ENCODE measurements at regions not wholly inside any gene's neighbourhood (a gene's known extent, or its start where the extent isn't known, plus 50 kb on each side); places are given as distances from the start of the nearest gene placed in this dataset.

DNA sequence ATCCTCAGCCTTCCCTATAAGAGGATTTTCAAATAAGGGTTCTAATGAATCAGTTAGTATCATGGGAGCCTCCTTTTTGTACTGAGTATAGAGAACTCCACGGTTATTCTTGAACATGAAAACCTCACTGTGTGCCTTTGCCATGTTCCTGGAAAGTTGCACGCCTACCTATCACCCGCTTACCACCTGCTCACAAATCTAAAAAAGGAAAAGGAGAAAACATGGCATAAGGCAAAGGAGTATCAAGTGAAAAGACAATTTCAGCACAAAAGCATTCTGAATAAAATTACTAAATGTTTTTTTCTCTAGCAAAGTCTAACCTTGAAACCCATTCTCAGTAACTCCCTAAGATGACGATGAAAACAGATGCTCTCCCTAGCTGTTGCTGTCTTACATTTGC, 511.8 kb upstream of the API5 start:
- Histone ChIP-seq H3K4me1 (ENCODE audit: insufficient read depth, low read length) (no peaks in the 10 kb centered on the region), H3K4me2 (ENCODE audit: insufficient read depth, low read length) (no peak overlapping the region), H3K79me2 (ENCODE audit: insufficient read depth, low read length) (no peaks in the 10 kb centered on the region), H4K20me1 (ENCODE audit: insufficient read depth, low read length) (no peaks in the 10 kb centered on the region), H3K4me3 (ENCODE audit: low read depth in 1 of 2, low read length in 2 of 2) (no peak overlapping the region), H3K9me3 (ENCODE audit: insufficient read depth, low read length, severe bottlenecking) (no peaks in the 10 kb centered on the region), H3K27ac (ENCODE audit: low read length) (no peak overlapping the region), H3K36me3 (ENCODE audit: insufficient read depth, low read length) (no peaks in the 10 kb centered on the region), H2AFZ (ENCODE audit: low read depth, low read length) (no peak overlapping the region), H3K27me3 (ENCODE audit: insufficient read depth, low read length, poor library complexity) (no peaks in the 10 kb centered on the region), H3K9ac (ENCODE audit: low read depth, low read length) (no peak overlapping the region)
- ATAC-seq (ENCODE audit: insufficient read depth, low read depth), result no peak
- DNase-seq, result no peak
- no peak for TF ChIP-seq EZH2 (IDR thresholded peaks at IDR 0.05; ENCODE audit: borderline replicate concordance, low read depth, low read length, severe bottlenecking)
- TF ChIP-seq, protein P1, sequence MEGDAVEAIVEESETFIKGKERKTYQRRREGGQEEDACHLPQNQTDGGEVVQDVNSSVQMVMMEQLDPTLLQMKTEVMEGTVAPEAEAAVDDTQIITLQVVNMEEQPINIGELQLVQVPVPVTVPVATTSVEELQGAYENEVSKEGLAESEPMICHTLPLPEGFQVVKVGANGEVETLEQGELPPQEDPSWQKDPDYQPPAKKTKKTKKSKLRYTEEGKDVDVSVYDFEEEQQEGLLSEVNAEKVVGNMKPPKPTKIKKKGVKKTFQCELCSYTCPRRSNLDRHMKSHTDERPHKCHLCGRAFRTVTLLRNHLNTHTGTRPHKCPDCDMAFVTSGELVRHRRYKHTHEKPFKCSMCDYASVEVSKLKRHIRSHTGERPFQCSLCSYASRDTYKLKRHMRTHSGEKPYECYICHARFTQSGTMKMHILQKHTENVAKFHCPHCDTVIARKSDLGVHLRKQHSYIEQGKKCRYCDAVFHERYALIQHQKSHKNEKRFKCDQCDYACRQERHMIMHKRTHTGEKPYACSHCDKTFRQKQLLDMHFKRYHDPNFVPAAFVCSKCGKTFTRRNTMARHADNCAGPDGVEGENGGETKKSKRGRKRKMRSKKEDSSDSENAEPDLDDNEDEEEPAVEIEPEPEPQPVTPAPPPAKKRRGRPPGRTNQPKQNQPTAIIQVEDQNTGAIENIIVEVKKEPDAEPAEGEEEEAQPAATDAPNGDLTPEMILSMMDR (IDR thresholded peaks at IDR 0.05; ENCODE audit: borderline replicate concordance, extremely low read depth, low read length, poor library complexity, severe bottlenecking), result no peak

DNA sequence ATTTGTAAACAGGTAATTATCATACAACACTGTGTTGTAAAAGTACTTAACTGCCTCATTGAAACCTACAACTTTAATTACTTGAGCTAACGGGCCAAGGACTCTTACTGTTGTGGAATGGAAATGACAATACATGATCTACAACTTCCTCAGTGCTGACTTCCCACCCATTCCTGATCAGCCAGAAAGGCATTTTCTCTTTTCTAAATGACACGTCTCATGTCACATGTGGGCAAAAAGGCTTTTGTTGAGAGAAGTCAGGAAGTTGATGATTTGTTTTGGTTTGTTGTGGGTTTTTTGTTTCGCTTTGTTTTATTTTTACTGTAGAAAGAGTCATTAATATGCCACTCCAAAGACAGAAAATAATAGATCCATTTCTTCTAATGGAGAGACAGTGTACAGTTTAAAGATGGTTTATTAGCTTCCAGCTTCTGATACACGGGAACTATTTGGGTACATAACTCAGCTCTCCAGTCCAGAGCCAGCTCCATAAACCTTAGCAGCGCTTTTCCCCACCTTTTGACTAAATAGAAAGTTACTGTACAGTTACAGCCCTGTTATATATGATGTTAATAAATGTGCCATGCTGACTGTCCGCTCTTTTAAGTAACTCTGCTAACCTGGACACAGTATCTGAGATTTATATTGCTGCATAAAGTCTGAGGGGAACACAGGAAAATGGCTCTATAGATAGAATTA, 509.4 kb upstream of the API5 start:
- Histone ChIP-seq H3K36me3 (ENCODE audit: insufficient read depth, low read length) (no peaks in the 10 kb centered on the region), H3K9me3 (ENCODE audit: insufficient read depth, low read length, severe bottlenecking) (no peaks in the 10 kb centered on the region), H2AFZ (ENCODE audit: low read depth, low read length) (no peak overlapping the region), H3K4me1 (ENCODE audit: insufficient read depth, low read length) (no peaks in the 10 kb centered on the region), H3K4me3 (ENCODE audit: low read depth in 1 of 2, low read length in 2 of 2) (no peak overlapping the region), H3K9ac (ENCODE audit: low read depth, low read length) (no peak overlapping the region), H3K27me3 (ENCODE audit: insufficient read depth, low read length, poor library complexity) (no peaks in the 10 kb centered on the region), H3K4me2 (ENCODE audit: insufficient read depth, low read length) (no peak overlapping the region), H4K20me1 (ENCODE audit: insufficient read depth, low read length) (no peaks in the 10 kb centered on the region), H3K79me2 (ENCODE audit: insufficient read depth, low read length) (no peaks in the 10 kb centered on the region), H3K27ac (ENCODE audit: low read length) (no peak overlapping the region)
- ATAC-seq (ENCODE audit: insufficient read depth, low read depth) (no peak), DNase-seq (no peak)
- TF ChIP-seq, protein P1 (IDR thresholded peaks at IDR 0.05; ENCODE audit: borderline replicate concordance, extremely low read depth, low read length, poor library complexity, severe bottlenecking), result no peak
- no peak for TF ChIP-seq EZH2 (IDR thresholded peaks at IDR 0.05; ENCODE audit: borderline replicate concordance, low read depth, low read length, severe bottlenecking)

DNA sequence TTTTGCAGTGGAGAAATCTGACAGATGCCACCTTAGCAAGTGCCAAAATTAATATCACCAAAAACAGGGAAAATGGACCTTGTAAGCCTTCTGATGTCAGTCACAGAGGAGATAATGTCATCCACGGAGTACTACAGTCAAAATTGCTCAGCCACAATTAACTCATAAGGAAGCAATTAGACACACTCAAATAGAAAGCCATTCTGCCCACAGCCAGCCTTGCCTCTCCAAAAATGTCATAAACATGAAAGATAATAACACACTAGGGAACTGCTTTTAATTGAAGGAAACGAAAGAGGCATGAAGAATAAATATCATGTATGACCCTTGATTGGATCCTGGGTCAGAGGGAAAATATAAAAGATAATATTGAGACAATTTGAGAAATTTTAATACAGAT, 505.6 kb upstream of the API5 start:
- DNase-seq, result no peak
- Histone ChIP-seq H3K9ac (ENCODE audit: low read depth, low read length) (no peak overlapping the region), H3K4me3 (ENCODE audit: low read depth in 1 of 2, low read length in 2 of 2) (no peak overlapping the region), H4K20me1 (ENCODE audit: insufficient read depth, low read length) (no peaks in the 10 kb centered on the region), H3K27me3 (ENCODE audit: insufficient read depth, low read length, poor library complexity) (no peaks in the 10 kb centered on the region), H3K27ac (ENCODE audit: low read length) (no peak overlapping the region), H2AFZ (ENCODE audit: low read depth, low read length) (no peak overlapping the region), H3K4me2 (ENCODE audit: insufficient read depth, low read length) (no peak overlapping the region), H3K9me3 (ENCODE audit: insufficient read depth, low read length, severe bottlenecking) (no peaks in the 10 kb centered on the region), H3K36me3 (ENCODE audit: insufficient read depth, low read length) (no peaks in the 10 kb centered on the region), H3K4me1 (ENCODE audit: insufficient read depth, low read length) (no peaks in the 10 kb centered on the region), H3K79me2 (ENCODE audit: insufficient read depth, low read length) (no peaks in the 10 kb centered on the region)
- ATAC-seq (ENCODE audit: insufficient read depth, low read depth), result no peak
- TF ChIP-seq, protein P1 (IDR thresholded peaks at IDR 0.05; ENCODE audit: borderline replicate concordance, extremely low read depth, low read length, poor library complexity, severe bottlenecking), result no peak
- TF ChIP-seq EZH2 (IDR thresholded peaks at IDR 0.05; ENCODE audit: borderline replicate concordance, low read depth, low read length, severe bottlenecking), result no peak

Data from DND-41 (cell line).